Aorta (tissue), 5 donors: ENCODE measurements at regions not wholly inside any gene's neighbourhood (a gene's known extent, or its start where the extent isn't known, plus 50 kb on each side); places are given as distances from the start of the nearest gene placed in this dataset.
A peak's percentile ranks its signal among the peaks of the same experiment; 100 is the strongest.

Source experiments
- ATAC-seq: fragments of 200-7000 bp; cut with Tn5 transposase; one replicate; pipeline ENCODE4 v1.9.1; 2022; ENCODE audit warnings: moderate library complexity; ENCODE audit not compliant: low FRiP score
- DNase-seq, 2 donors: peaks; one replicate each; pipeline ENCODE4 v3.0.0-alpha.2; 2020
- H3K27ac ChIP-seq, 2 donors: one replicate each; pipeline ENCODE4 v1.5.1; 2013; ENCODE audit warnings: low read length in 2 of 2, mild to moderate bottlenecking in 2 of 2, moderate library complexity in 2 of 2, control low read depth in 1 of 2, inconsistent platforms in 1 of 2, low read depth in 1 of 2
- H3K27me3 ChIP-seq, 2 donors: one replicate each; pipeline ENCODE4 v1.6.1; 2013; ENCODE audit warnings: control low read depth in 1 of 2, low read length in 1 of 2, mild to moderate bottlenecking in 1 of 2, moderate library complexity in 1 of 2; ENCODE audit not compliant: insufficient read depth in 2 of 2, control insufficient read depth in 1 of 2
- H3K36me3 ChIP-seq, 2 donors: one replicate each; pipeline ENCODE4 v1.6.1; 2013; ENCODE audit warnings: control low read depth in 1 of 2, low read length in 1 of 2, mild to moderate bottlenecking in 1 of 2; ENCODE audit not compliant: insufficient read depth in 2 of 2, control insufficient read depth in 1 of 2
- H3K4me1 ChIP-seq, 2 donors: one replicate each; pipeline ENCODE4 v1.6.1; 2013; ENCODE audit warnings: low read length in 2 of 2, control low read depth in 1 of 2, mild to moderate bottlenecking in 1 of 2, moderate library complexity in 1 of 2; ENCODE audit not compliant: insufficient read depth in 2 of 2, control insufficient read depth in 1 of 2
- H3K4me3 ChIP-seq, 2 donors: one replicate each; pipeline ENCODE4 v1.5.1; 2013; ENCODE audit warnings: low read length in 2 of 2, control low read depth in 1 of 2, mild to moderate bottlenecking in 1 of 2
- H3K9me3 ChIP-seq: one replicate; pipeline ENCODE4 v1.6.1; 2013; ENCODE audit warnings: mild to moderate bottlenecking, low read length; ENCODE audit not compliant: control insufficient read depth
- WGBS, 2 donors: extraction: QIAGEN DNeasy Blood & Tissue Kit; methylation state at CpG; one replicate each; pipeline ENCODE4 v1.1.7; 2013; 5-methylcytosine and 5-hydroxymethylcytosine counted together
- intact Hi-C, 2 donors: fragments of 100-400 bp; cut with DNase I; formaldehyde crosslinking; loops; one replicate each; pipeline versions ENCODE4 v1.14.2 to v1.15.0; 2022
- donor health status: healthy with polysubstance abuse.
- donor health status: Bipolar disorder and iron deficiency.
- donor health status: DM: no; HTN: no; CAD: no.
- donor health status: DM: no; HTN: no; CAD: no.
- donor health status: DM: yes; HTN: yes; CAD: no.

DNA sequence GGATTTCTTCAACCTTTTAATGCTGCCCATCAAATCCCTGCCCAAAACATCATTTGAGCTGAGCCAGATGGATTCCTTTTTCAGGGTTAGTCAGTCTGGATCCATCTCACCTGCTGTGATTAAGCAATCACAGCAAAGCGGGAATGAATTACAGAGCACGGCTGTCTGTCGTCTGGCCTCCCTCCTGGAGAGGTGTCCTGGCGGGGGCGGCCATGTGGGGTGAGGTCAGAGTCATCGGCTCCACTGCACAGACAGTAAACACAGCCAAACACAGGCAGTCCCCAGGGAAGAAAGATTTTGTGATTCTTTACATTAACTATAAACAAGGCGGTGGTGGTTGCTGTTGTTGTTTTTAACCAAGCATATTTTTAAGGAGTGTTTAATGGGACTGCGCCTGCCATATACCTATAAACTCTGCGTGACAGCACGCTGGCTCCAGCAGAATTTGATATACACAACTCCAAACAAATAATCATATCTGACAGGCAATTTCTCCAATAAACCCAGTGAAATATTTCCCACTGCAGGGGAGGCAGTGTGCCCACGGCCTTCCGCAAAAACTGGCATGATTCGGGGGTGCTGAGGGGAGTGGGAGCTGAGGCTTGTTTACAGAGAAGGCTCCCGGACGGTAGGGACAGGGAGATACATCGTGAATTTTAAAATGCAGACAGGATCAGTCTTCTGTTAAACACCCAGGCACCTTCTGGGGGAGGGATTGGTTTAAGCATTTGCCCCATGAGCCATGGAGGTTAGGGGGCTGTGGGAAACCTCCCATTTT lies 232.0 kb upstream of the PMEPA1 start:
- DNase-seq (peak in 1 of 2 donors; percentile 55), ATAC-seq (no peak)
- H3K27ac ChIP-seq, result no peak overlapping the region
- H3K9me3 ChIP-seq, result no peaks in the 10 kb centered on the region
- peaks cover 0 to 10% of the 10 kb centered on the region in 2 donors for H3K4me1 ChIP-seq
- H3K4me3 ChIP-seq, result no peak overlapping the region
- no peaks in the 10 kb centered on the region for H3K27me3 ChIP-seq
- no peaks in the 10 kb centered on the region for H3K36me3 ChIP-seq
- 70 to 74% methylated on average over 16 of the region's 16 CpGs for WGBS, 2 donors
- intact Hi-C loops, result no loop called here

DNA sequence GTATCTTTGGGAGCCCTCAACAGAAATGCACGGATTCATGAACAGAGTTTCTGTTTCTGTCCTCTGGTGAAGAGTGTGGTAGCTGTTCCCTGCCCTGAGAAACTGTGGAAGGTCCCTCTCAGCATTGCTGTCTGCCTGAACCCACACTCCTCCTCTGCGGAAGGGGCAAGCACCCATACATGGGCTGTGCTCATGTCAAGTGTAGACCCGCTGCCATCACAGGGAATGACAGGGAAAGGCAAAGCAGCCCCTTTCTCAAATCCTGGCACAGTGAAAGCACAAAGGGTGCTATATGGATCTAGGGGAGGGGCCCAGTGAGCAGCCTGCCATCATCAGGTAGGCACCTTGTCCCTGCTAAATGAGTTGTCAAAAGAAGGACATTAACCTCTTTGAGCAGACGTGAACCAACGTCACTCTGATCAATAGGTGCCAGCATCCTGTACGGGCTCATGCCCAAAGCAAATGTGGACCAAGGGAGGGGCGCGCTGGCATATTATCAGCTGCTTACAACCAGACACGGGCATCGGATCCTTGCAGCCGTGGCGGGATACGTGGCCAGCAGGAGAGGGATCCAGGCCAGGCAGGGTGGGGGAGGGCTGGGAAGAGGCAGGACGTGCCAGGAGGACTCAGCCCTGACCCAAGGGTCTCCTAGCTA lies 231.2 kb upstream of the PMEPA1 start:
- DNase-seq, result peak in 1 of 2 donors; percentile 57
- intact Hi-C loops, result no loop called here
- no peaks in the 10 kb centered on the region for H3K9me3 ChIP-seq
- H3K36me3 ChIP-seq, result no peaks in the 10 kb centered on the region
- ATAC-seq, result no peak
- WGBS, 2 donors, result 25% methylated on average over 14 of the region's 14 CpGs
- H3K4me1 ChIP-seq, result peaks cover 0 to 10% of the 10 kb centered on the region in 2 donors
- H3K4me3 ChIP-seq, result no peak overlapping the region
- no peak overlapping the region for H3K27ac ChIP-seq
- no peaks in the 10 kb centered on the region for H3K27me3 ChIP-seq

DNA sequence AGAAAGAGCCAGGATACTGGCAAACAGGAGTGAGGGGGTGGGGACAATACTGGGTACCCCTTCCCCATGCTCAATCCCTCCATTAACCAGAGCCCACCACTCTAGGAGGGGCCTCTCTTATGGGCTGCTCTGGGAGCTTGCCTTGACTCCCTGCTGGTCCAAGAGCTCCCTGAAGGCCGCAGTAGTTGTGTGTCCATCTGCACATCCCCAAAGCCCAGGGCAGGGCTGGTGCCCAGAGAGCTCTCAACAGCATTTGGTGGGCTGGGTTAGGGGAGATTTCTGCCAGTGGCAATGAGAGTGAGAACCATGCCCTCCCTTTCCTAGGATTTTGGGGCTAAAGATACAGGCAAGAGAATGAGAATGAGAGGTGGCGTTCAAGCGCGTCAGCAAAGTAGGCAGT lies 230.6 kb upstream of the PMEPA1 start:
- H3K36me3 ChIP-seq, result no peaks in the 10 kb centered on the region
- no peak for ATAC-seq
- no peaks in the 10 kb centered on the region for H3K27me3 ChIP-seq
- no peaks in the 10 kb centered on the region for H3K9me3 ChIP-seq
- peaks cover 0 to 10% of the 10 kb centered on the region in 2 donors for H3K4me1 ChIP-seq
- H3K27ac ChIP-seq, result no peak overlapping the region
- 97 to 100% methylated on average over 4 of the region's 4 CpGs for WGBS, 2 donors
- H3K4me3 ChIP-seq, result no peak overlapping the region
- DNase-seq, result no peak
- intact Hi-C loops, result no loop called here

DNA sequence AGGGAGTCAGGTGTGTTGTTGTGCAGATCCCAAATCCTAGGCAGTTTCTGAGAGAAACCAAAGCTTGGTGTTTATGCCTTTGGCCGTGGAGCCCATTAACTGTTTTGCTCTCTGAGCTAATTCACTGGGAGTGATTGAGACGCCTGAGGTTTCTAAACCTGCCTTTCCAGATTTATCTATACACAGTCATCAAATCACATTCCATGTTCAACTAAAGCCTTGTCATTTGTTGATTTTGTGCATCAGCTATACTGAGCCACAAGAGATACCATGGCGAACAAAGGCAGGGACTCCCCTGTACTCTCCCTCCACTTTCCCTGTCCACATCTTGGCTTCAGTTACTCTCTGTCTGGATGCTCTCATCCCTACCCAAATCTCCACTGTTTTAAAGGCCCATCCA lies 229.7 kb upstream of the PMEPA1 start:
- no peaks in the 10 kb centered on the region for H3K27me3 ChIP-seq
- DNase-seq, result no peak
- intact Hi-C loops, result no loop called here
- no peak overlapping the region for H3K4me3 ChIP-seq
- WGBS, 2 donors, result 94 to 96% methylated on average over 3 of the region's 3 CpGs
- no peaks in the 10 kb centered on the region for H3K36me3 ChIP-seq
- no peak overlapping the region for H3K27ac ChIP-seq
- no peaks in the 10 kb centered on the region for H3K9me3 ChIP-seq
- peaks cover 0 to 10% of the 10 kb centered on the region in 2 donors for H3K4me1 ChIP-seq
- no peak for ATAC-seq

DNA sequence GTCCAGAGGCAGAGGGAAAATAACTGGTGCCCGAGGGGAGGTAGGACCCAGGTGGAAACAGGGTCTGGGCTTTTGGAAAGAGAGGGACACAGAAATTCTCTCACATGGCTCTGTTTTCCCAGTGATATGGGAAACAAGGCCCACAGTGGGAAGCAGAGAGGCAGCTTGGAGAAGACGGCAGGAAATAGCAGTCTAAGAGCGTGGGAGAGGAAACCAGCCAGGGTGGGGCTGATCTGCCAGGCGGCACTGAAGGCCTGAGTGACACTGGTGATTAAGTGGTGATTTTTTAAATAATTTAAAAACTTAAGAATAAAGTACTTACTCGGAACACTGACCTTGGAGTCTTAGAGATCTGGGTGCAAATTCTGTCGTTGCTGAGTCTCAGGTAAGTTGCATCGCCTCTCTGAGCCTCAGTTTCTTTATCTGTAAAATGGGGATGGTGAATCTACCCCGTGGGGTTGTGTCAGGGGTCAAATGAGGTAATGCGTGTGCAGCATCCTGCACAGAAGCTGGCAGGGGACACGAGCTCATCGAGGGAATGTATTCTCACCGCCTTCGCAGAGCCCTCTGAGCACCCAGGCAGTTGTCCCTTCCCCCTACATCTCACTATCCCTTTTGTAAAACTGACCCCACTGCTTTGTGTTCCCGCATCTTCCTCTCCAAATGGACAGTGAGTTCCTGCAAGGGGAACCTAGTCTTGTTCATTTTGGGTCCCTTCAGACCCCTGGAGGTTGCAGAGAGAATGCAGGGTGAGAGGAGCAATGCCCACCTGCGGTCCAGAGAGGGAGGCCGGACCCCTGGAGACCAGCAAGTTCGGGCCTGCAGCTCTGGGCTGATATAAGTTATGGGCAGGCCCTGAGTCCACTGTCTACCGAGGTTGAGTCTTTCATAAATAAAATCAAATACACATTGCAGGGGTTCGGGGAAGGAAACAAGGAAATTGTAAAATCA lies 228.6 kb upstream of the PMEPA1 start:
- H3K4me1 ChIP-seq, result peaks cover 0 to 10% of the 10 kb centered on the region in 2 donors
- no peak overlapping the region for H3K4me3 ChIP-seq
- H3K36me3 ChIP-seq, result no peaks in the 10 kb centered on the region
- 44 to 47% methylated on average over 19 of the region's 19 CpGs for WGBS, 2 donors
- no peaks in the 10 kb centered on the region for H3K27me3 ChIP-seq
- DNase-seq (peak in 1 of 2 donors; percentile 60), ATAC-seq (no peak)
- H3K9me3 ChIP-seq, result no peaks in the 10 kb centered on the region
- intact Hi-C loops, result no loop called here
- H3K27ac ChIP-seq, result no peak overlapping the region

DNA sequence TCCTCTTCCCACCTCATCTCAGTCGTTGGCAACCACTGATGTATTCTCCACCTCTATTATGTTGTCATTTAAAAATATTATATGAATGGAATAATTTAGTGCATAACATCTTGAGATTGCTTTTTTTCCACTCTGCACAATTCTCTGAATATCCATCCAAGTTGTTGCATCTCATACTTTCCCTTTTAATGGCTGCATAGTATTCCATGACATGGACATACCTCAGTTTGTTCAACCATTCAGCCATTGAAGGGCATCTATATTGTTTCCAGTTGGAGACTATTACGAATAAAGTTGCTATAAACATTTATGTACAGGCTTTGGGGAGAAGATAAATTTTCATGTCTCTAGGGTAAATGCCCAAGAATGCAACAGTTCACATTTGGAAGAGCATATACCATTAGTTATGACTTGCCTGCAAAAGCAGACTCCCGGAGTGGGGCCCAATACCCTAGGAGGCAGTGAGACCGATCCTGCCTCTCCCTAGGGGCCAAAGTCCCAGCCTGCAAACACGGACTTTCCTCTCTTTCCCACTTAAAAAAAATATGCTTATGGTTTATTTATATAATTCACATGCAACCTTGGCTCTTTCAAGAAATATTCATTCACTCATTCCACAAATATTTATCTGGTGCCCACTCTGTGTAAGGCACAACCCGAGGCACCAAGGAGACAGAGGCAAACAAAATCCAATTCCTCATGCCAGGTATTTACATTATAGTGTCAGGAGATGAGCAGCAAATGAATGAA lies 227.0 kb upstream of the PMEPA1 start:
- Histone ChIP-seq H3K27ac (no peak overlapping the region), H3K4me1 (peaks cover 0 to 10% of the 10 kb centered on the region in 2 donors), H3K36me3 (no peaks in the 10 kb centered on the region), H3K4me3 (no peak overlapping the region), H3K27me3 (no peaks in the 10 kb centered on the region), H3K9me3 (no peaks in the 10 kb centered on the region)
- 30 to 34% methylated on average over 6 of the region's 6 CpGs for WGBS, 2 donors
- ATAC-seq (no peak), DNase-seq (no peak)
- intact Hi-C loops, result no loop called here

DNA sequence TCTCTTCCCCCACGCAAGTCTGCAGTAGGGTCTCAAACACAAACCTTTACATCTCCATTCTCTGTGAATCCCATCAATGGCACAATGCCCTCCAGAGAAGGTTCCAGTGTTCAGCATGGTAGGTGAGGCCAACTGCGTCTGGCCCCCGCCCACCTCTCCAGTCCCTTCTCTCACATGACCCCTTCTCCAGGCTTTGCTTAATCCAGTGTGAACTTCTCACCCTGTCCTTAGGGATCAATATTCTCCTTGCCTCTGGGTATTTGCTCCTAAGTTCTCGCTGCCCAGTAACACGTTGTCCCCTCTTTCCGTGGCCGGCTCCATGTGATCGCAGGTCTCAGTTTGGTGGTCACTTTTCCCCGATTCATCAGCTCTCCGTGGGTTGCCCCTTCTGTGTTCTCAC lies 225.1 kb upstream of the PMEPA1 start:
- ATAC-seq (no peak), DNase-seq (peak in 1 of 2 donors; percentile 43)
- intact Hi-C loops, result no loop called here
- no peak overlapping the region for H3K4me3 ChIP-seq
- 90 to 95% methylated on average over 10 of the region's 10 CpGs for WGBS, 2 donors
- H3K27ac ChIP-seq, result no peak overlapping the region
- peaks cover 0 to 10% of the 10 kb centered on the region in 2 donors for H3K4me1 ChIP-seq
- H3K27me3 ChIP-seq, result no peaks in the 10 kb centered on the region
- no peaks in the 10 kb centered on the region for H3K36me3 ChIP-seq
- no peaks in the 10 kb centered on the region for H3K9me3 ChIP-seq
